ENCODE measurements at regions not wholly inside any gene's neighbourhood (a gene's known extent, or its start where the extent isn't known, plus 50 kb on each side); places are given as distances from the start of the nearest gene placed in this dataset.

DNA sequence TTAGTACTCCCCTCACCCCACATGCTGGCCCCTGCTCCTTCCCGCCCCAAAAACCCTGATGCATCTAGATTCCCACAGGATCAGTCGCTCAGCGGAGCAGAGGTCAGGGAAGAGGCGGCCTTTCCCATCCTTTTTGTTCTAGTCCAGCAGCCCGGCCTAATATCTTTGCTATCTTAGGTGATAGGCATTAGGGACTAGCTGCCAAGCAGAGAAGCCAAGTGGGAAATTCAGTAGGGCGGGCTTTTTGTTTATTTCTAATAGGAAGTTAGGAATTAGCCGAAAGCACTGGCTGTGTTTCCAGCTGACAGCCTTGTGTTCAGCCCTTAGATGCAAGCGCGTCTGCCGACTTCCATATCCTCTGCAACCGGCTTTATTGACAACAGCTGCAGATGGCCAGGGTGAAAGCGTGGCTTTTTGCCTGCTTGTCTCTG lies 59.0 kb upstream of the BCAR3 start:
- TF ChIP-seq, protein P1, sequence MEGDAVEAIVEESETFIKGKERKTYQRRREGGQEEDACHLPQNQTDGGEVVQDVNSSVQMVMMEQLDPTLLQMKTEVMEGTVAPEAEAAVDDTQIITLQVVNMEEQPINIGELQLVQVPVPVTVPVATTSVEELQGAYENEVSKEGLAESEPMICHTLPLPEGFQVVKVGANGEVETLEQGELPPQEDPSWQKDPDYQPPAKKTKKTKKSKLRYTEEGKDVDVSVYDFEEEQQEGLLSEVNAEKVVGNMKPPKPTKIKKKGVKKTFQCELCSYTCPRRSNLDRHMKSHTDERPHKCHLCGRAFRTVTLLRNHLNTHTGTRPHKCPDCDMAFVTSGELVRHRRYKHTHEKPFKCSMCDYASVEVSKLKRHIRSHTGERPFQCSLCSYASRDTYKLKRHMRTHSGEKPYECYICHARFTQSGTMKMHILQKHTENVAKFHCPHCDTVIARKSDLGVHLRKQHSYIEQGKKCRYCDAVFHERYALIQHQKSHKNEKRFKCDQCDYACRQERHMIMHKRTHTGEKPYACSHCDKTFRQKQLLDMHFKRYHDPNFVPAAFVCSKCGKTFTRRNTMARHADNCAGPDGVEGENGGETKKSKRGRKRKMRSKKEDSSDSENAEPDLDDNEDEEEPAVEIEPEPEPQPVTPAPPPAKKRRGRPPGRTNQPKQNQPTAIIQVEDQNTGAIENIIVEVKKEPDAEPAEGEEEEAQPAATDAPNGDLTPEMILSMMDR (IDR thresholded peaks at IDR 0.05; ENCODE audit: low read depth, low read length), result no peak
- no peak for TF ChIP-seq EZH2phosphoT487 (IDR thresholded peaks at IDR 0.05; ENCODE audit: low read depth)
